Neural progenitor cell (in vitro differentiated cells): ENCODE measurements at regions not wholly inside any gene's neighbourhood (a gene's known extent, or its start where the extent isn't known, plus 50 kb on each side); places are given as distances from the start of the nearest gene placed in this dataset.

Experiments used
- DNase-seq: peaks from one replicate; pipeline ENCODE4 v3.0.0-alpha.2; 2016; ENCODE audit warnings: low spot score
- H2AFZ ChIP-seq: fragments of 200-600 bp; sonication (generic); replicated peaks from 2 replicates; pipeline ENCODE4 v1.6.1; 2016; ENCODE audit warnings: antibody characterized with exemption
- H3F3A ChIP-seq: fragments of 200-600 bp; sonication (generic); 2 replicates; pipeline ENCODE4 v1.6.1; 2016; ENCODE audit warnings: antibody characterized with exemption, low read depth
- H3K27ac ChIP-seq: fragments of 200-600 bp; sonication (generic); 2 replicates; pipeline ENCODE4 v1.5.1; 2016; ENCODE audit warnings: mild to moderate bottlenecking
- H3K27me3 ChIP-seq: fragments of 200-600 bp; sonication (generic); 2 replicates; pipeline ENCODE4 v1.6.1; 2016; ENCODE audit warnings: mild to moderate bottlenecking, moderate library complexity
- H3K36me3 ChIP-seq: fragments of 200-600 bp; sonication (generic); 2 replicates; pipeline ENCODE4 v1.5.1; 2016
- H3K4me1 ChIP-seq: fragments of 200-600 bp; sonication (generic); 2 replicates; pipeline ENCODE4 v1.6.1; 2016; ENCODE audit warnings: mixed run types
- H3K4me2 ChIP-seq: fragments of 200-600 bp; sonication (generic); 2 replicates; pipeline ENCODE4 v1.6.1; 2016
- H3K4me3 ChIP-seq: fragments of 200-600 bp; sonication (generic); 2 replicates; pipeline ENCODE4 v1.5.1; 2016
- H3K79me2 ChIP-seq: fragments of 200-600 bp; sonication (generic); 2 replicates; pipeline ENCODE4 v1.6.1; 2016; ENCODE audit warnings: low read depth
- H3K9ac ChIP-seq: fragments of 200-600 bp; sonication (generic); 2 replicates; pipeline ENCODE4 v1.6.1; 2016
- H3K9me3 ChIP-seq: fragments of 200-600 bp; sonication (generic); 2 replicates; pipeline ENCODE4 v1.5.1; 2016; ENCODE audit warnings: low read depth
- H4K20me1 ChIP-seq: fragments of 200-600 bp; sonication (generic); 2 replicates; pipeline ENCODE4 v1.6.1; 2016; ENCODE audit warnings: low read depth
- H3K27ac Mint-ChIP-seq: 3 replicates; pipeline ENCODE4 v1.8.0; 2021; ENCODE audit warnings: mixed read lengths
- H3K27me3 Mint-ChIP-seq: 2 replicates; pipeline ENCODE4 v1.8.0; 2022; ENCODE audit warnings: low read depth, mild to moderate bottlenecking, inconsistent platforms, moderate library complexity, mixed read lengths; ENCODE audit not compliant: insufficient read depth
- H3K36me3 Mint-ChIP-seq: 3 replicates; pipeline ENCODE4 v1.8.0; 2021; ENCODE audit warnings: mixed read lengths
- H3K4me1 Mint-ChIP-seq: 3 replicates; pipeline ENCODE4 v1.8.0; 2021; ENCODE audit warnings: mixed read lengths
- H3K4me3 Mint-ChIP-seq: 3 replicates; pipeline ENCODE4 v1.8.0; 2021; ENCODE audit warnings: mild to moderate bottlenecking, moderate library complexity, mixed read lengths
- H3K9me3 Mint-ChIP-seq: 3 replicates; pipeline ENCODE4 v1.8.0; 2020; ENCODE audit warnings: mixed read lengths
- CTCF ChIP-seq: fragments of 200-600 bp; sonication (generic); IDR thresholded peaks from 2 replicates; pipeline ENCODE4 v1.5.1; 2017; ENCODE audit warnings: antibody characterized with exemption, mild to moderate bottlenecking
- EZH2 ChIP-seq: fragments of 200-600 bp; sonication (generic); IDR thresholded peaks from 2 replicates; pipeline ENCODE4 v1.6.1; 2017; ENCODE audit warnings: antibody characterized with exemption, mild to moderate bottlenecking, moderate library complexity
- EZH2phosphoT487 ChIP-seq: fragments of 200-600 bp; sonication (generic); IDR thresholded peaks from 2 replicates; pipeline ENCODE4 v1.6.1; 2017; ENCODE audit warnings: antibody characterized with exemption

GRCh38 chr17:65442691-65443090 is 118.8 kb downstream of the AXIN2 start:
- DNase-seq = no peak
- peaks cover 25% of the 10 kb centered on the region for H3K4me1 Mint-ChIP-seq
- Histone ChIP-seq H3K27me3 (no peaks in the 10 kb centered on the region), H3K36me3 (no peaks in the 10 kb centered on the region), H3K27ac (no peak overlapping the region), H3F3A (no peaks in the 10 kb centered on the region), H2AFZ (no peak overlapping the region), H3K4me2 (no peak overlapping the region), H3K9me3 (no peaks in the 10 kb centered on the region), H3K4me3 (no peak overlapping the region), H3K4me1 (peaks cover 5% of the 10 kb centered on the region), H4K20me1 (no peaks in the 10 kb centered on the region), H3K9ac (no peak overlapping the region), H3K79me2 (no peaks in the 10 kb centered on the region)
- peaks cover 5% of the 10 kb centered on the region for H3K27me3 Mint-ChIP-seq
- no peak overlapping the region for H3K4me3 Mint-ChIP-seq
- peaks cover 2% of the 10 kb centered on the region for H3K36me3 Mint-ChIP-seq
- H3K27ac Mint-ChIP-seq = no peak overlapping the region
- TF ChIP-seq EZH2phosphoT487 (no peak), EZH2 (no peak), CTCF (no peak)
- H3K9me3 Mint-ChIP-seq = no peaks in the 10 kb centered on the region

- H2AFZ ChIP-seq = no peak overlapping the region
- H3K9ac ChIP-seq = no peak overlapping the region
- H3K27me3 ChIP-seq = no peaks in the 10 kb centered on the region
- peaks cover 5% of the 10 kb centered on the region for H3K4me1 ChIP-seq
- Mint-ChIP-seq H3K27me3 (peaks cover 5% of the 10 kb centered on the region), H3K36me3 (peaks cover 2% of the 10 kb centered on the region), H3K4me3 (no peak overlapping the region), H3K4me1 (peaks cover 28% of the 10 kb centered on the region), H3K9me3 (no peaks in the 10 kb centered on the region), H3K27ac (no peak overlapping the region)
- H3F3A ChIP-seq = no peaks in the 10 kb centered on the region
- no peak overlapping the region for H3K27ac ChIP-seq
- DNase-seq = no peak
- no peak overlapping the region for H3K4me3 ChIP-seq
- no peak overlapping the region for H3K4me2 ChIP-seq
- H3K36me3 ChIP-seq = no peaks in the 10 kb centered on the region
- H4K20me1 ChIP-seq = no peaks in the 10 kb centered on the region
- TF ChIP-seq CTCF (no peak), EZH2phosphoT487 (no peak)
- H3K9me3 ChIP-seq = no peaks in the 10 kb centered on the region
- H3K79me2 ChIP-seq = no peaks in the 10 kb centered on the region
Measured at GRCh38 chr17:65442250-65442649, 119.2 kb downstream of the AXIN2 start.

GRCh38 chr17:65441053-65441605 is 120.3 kb downstream of the AXIN2 start:
- H3K4me3 Mint-ChIP-seq = no peak overlapping the region
- TF ChIP-seq EZH2 (no peak), CTCF (no peak), EZH2phosphoT487 (no peak)
- H3K36me3 ChIP-seq = no peaks in the 10 kb centered on the region
- peaks cover 2% of the 10 kb centered on the region for H3K36me3 Mint-ChIP-seq
- no peak overlapping the region for H3K4me3 ChIP-seq
- H2AFZ ChIP-seq = no peak overlapping the region
- H3K27me3 Mint-ChIP-seq = peaks cover 5% of the 10 kb centered on the region
- no peaks in the 10 kb centered on the region for H3K79me2 ChIP-seq
- H3K4me1 ChIP-seq = peaks cover 5% of the 10 kb centered on the region
- H3K9ac ChIP-seq = no peak overlapping the region
- no peaks in the 10 kb centered on the region for H4K20me1 ChIP-seq
- no peaks in the 10 kb centered on the region for H3K9me3 ChIP-seq
- H3K4me2 ChIP-seq = no peak overlapping the region
- no peaks in the 10 kb centered on the region for H3F3A ChIP-seq
- peaks cover 28% of the 10 kb centered on the region for H3K4me1 Mint-ChIP-seq
- H3K9me3 Mint-ChIP-seq = no peaks in the 10 kb centered on the region
- no peak overlapping the region for H3K27ac Mint-ChIP-seq
- DNase-seq = no peak
- no peaks in the 10 kb centered on the region for H3K27me3 ChIP-seq
- H3K27ac ChIP-seq = no peak overlapping the region
